CD4-positive, alpha-beta T cell treated with Interleukin-15 for 4 hours (primary cell): ENCODE measurements at regions not wholly inside any gene's neighbourhood (a gene's known extent, or its start where the extent isn't known, plus 50 kb on each side); places are given as distances from the start of the nearest gene placed in this dataset.

Source experiments
- DNase-seq: peaks from one replicate; pipeline ENCODE4 v3.0.0-alpha.2; 2020; ENCODE audit warnings: low spot score

DNA sequence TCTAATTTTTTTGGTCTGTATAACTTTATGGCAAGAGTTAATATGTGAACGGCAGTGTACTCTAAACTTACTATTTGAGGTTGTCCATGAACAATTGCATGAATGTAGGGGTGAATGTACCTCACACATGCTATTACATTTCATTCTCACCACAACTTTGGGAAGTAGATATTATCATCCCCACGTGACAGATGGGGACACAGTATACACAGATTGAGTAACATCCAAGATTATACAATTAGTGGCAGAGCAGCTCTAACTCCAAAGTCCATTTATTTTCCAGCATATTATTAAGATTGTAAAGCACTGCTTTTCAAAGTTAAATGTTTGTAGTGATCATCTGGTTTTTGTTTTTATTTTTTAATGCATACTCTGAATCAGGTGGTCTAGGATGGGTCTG, 622.1 kb upstream of the ZEB2 start:
- no peak for DNase-seq

DNA sequence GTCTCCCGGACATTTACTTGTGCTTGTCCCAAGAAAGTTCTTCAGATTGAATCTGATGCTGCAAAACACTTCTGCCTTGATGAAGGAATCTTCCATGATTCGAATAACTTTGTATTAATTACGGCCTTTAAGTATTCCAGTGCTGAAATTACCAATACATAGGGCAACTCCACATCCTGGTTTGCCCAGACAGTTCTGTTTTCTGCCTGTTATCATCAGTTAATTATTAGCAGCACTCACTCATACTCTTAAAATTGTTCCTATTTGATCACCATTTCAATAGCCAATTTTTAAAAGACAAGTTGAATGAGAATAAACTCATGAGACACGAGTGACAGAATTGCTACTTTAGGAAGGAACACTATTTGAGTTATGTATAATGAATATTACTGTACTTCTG, 620.7 kb upstream of the ZEB2 start:
- no peak for DNase-seq

DNA sequence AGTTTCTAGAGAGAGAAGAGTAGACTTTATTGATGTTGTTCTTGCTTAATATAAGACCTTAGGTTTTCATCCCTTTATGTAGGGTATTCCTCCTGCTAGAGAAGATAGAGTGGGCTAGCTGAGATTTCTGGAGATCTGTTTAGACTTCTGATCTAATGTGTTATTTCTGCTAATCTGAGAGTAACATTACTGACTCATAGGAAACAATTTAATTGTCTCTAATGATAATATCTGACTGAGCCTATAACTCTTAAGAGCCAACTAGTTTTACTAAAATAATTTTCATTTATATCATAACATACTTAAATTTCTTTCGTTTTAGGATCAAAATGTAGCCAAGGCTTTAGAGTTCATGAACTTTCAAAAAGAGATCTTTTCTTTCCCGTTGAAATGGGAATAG, 618.7 kb upstream of the ZEB2 start:
- DNase-seq, result no peak

DNA sequence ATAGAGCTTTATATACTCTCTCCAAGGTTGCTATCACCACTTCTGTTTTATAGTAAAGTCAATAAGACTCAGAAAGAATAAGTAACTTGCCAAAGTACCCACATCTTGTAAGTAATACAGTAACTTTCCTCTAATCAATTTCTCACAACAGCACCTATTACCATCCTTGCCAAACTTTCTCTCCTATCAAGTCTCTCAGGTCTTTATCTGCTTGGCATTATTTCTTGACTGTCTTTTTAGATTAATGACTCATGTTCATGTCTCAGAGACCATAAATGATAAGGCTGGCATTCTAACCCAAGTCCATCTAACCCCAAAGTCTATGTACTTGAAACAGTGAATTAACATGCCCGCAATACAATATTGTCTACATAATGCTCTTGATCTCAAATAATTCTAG, 618.0 kb upstream of the ZEB2 start:
- no peak for DNase-seq

DNA sequence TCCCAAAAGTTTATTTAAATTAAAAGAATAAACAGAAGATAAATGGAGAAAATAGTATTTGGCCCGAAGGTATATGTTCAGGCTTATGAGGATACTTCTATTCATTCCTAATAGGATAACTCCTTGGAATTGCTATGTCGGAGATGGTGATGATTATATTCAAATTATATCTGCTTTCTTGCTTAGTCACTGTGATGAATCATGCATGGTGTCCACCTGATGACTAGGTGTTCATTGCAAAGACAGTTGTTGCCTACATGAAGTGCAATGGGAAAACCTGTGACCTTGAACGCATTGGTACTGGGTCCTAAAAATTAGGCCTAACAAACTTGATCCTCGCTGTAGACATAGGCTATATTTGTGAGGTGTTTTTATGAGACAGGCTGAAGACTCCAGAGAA, 617.3 kb upstream of the ZEB2 start:
- DNase-seq, result no peak

DNA sequence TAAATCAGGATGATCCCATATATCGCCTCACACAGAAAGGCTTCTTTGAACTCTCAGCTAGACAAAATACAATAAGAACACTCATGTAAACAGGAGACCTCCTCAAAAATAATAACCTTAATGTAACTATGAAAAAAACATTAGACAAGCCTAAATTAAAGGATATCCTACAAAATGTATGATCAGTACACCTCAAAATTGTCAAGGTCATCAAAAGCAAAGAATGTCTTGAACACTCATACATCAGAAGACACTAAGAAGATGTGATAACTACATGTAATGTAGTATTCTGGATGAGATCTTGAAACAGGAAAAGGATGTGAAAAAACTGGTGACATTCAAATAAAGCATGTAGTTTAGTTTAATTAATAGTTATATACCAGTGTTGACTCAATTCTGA, 616.8 kb upstream of the ZEB2 start:
- no peak for DNase-seq

DNA sequence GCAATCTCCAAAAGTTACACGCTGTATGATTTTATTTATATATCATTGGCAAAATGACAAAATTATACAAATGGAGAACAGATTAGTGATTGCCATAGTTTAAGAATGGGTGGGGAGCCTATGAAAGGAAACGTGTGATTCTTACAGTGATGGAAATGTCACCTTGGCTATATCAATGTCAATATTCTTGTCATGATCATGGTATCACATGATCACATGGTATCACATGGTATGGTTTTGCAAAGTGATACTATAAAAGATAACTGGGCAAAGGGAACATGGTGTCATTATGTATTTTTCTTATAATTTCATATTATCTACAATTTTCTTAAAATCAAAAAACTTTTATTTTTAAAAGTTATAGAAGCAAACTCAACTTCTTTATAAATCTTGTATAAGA, 606.2 kb upstream of the ZEB2 start:
- DNase-seq, result no peak

DNA sequence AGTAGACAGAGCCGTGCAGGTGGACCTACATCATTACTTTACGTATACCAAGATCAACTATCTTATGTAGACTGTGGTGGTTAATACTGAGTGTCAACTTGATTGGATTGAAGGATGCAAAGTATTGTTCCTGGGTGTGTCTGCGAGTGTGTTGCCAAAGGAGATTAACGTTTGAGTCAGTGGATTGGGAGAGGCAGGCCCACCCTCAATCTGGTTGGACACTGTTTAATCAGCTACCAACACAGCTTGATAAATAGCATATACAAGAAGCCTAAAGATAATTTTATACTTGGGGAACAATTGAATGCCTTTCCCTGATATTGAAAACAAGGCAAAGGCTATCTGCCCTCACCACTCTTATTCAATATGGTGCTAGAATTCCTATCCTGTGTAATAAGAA, 604.2 kb upstream of the ZEB2 start:
- no peak for DNase-seq

DNA sequence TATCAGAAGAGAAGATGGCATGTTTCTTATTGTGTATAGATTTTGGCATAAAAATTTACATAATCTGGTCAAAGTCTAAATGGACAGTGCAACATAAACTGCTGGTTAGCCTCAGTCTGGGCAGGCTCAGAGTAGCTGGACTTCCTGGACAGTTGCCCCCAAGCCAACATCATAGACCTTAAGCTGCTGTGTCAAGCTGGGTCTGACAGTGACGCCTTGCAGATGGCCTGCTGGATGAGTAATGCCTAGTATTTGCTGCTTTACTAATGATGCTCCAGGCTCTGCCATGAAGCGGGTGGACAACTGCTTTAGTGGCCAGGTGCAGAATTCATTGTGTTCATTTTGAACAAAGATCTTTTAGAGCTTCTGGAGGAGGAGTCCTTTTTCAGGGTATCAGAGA, 603.7 kb upstream of the ZEB2 start:
- DNase-seq, result no peak

DNA sequence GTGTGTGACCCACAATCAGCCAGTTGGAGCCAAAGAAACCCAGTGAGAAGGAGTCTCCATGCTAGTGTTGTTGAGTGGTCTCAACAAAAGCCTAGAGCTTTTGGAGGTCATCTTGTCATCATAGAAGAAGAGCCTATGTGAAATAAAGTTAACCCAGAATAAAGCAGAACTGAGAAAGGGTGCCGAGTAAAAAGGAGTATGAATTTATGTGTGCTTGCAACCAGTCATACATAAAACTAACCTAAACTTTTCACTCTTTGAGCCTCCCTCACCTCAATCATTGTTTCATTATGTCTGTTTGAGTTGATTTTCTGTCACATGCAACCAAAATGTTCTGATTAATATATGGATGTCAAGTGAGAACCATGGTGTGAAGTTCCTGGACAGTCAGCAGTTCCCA, 599.3 kb upstream of the ZEB2 start:
- no peak for DNase-seq

DNA sequence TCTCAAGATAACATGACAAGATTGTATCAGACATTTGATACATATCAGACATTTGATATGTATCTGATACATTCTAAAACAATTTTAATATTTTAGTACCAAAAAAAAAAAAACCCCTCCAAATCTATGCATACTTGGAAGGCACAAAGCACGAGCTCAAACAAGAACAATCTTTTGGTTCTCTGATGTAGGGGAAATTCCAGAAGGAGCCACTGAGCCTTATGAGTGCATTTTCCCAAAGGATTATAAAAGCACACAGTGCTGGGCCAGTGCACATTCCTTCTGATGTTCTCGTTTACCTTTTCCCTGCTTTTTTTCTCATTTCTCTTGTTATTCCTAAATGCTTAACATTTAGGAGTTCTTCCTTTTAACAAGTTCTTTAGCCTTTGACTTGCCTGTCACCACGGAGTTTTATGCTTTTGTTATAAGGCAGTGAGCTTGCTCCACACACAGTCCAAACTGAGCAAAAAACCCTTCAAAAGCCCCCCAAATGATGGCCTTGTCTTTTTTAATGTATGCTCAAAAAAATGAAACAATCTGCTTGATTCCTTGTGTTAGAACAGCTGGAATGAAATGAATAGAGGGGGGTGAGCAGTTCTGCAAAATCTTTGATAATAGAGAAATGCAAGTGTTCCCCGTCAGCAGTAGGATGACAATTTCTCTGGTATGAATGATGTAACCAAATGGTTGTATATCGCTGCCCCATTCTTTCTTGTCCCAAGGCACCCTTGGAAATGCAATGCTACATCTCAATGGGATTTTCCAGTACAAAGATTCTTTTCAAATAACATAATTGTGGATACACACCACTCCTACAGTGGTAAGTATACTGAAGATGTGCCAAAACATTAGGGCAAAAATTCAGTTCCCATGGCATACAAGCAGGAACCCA, 597.2 kb upstream of the ZEB2 start:
- no peak for DNase-seq

DNA sequence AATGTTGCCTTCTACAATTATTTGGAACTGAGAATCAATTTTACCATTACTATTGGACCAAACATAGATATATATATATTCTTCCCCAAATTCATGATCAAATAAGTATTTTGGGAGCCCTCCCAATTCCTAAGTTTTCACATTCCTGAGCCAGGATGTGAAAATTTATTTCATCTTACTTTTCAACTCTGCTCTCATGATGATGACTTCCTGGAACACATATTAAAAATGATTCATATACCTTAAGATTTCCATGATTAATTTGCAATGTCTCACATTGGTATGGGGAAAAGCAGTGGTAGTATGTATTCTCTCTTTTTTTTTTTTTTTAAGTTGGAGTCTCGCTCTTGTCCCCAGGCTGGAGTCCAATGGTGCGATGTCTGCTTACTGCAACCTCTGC, 596.1 kb upstream of the ZEB2 start:
- DNase-seq, result no peak

DNA sequence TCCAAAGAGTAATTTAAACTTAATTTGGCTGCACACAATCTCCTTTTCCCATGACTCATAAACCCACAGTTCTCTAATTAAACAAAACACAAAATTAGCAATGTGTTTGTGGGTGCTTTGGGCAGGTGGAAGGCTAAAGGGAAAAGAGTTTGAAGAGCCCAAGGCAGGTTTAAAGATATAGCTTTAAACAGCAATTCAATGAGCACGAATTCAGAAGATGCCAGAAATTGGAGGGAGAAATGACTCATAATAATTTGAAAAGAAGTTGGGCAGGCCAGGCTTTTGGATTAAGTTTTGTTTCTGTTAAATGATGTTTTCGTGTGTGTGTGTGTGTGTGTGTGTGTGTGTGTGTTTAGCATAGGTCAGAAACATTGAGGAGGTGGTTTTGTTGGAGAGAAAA, 594.8 kb upstream of the ZEB2 start:
- no peak for DNase-seq

DNA sequence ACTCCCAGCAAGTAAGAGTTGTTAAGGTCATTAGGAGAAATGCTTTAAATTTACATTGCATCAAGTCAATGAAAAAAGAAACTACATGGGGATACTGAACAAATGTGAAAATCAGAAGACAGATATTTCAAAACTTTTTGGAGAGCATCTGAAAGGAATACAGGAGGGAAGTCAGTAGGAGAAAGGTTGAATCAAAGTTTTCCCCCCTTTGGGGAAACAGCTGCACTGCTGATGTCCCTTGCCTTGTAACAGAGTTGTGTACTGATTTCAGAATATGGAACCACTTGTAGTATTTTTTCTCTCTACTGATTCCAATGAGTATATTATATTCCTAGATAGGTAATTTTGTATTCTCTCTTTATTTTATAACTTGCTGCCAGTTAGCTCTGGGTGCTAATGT, 592.5 kb upstream of the ZEB2 start:
- no peak for DNase-seq

DNA sequence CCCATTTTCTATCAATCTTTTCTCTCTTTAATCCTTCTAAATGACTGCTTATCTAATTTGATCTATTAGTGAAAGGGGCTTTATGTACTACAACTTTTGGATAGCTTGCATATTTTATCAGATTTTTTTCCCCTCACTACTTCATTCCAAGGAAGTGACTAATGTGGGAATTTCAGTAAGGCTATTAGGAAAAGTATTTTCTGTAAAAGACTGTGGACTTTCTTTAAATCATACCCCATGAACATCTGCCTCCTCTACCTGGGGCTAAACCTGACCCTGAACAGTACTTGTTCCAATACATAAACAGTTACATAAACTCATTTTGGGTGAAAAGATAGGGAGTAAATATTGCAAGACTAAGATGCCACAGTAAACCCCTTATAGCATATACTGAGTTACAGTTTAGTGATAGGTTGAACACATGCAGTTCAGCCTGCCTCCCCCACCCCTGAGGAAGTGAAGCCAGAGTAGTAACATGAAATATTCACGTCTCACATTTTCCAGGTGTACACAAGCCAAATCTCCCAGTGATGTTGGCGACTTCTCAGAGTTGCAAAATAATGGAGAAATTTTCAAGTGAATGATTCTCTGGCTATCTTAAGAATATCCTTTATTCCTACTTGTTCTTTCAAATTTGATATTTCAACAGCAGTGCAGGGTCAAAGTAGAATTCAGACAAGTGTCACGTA, 590.9 kb upstream of the ZEB2 start:
- no peak for DNase-seq

DNA sequence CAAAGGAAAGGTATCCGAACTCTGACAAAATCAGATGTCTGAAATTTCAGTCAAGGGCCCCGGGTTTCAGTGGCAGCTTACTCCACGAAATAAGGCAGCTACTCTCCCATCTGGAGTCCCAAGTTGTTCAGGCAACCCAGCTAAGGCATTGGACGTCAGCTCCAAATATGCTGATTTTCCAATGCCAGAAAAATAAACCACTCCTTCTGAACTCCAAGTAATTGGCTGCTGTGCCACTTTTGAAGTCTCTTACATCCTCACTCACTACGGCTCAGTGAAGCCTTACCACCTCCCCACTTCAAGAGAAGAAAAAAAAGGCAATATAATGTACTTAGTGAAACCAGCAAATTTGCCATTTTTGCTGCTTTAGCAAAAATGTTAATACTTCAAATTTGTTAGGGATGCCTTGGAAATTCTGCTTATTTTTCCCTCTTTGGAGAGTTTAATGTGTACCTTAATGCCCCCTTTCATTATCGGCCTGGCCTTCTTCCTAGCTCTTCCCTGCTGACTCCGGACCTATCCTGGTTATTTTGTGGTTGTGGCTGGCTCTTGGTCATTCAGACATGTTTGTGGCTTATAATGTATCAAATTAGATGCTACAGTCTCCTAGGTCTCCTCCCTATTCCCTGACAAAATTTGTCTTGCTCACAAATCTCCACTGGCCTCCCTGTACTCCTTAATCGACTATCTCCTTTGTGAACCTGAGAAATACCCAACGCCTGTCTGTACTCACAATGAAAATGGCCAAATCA, 589.2 kb upstream of the ZEB2 start:
- no peak for DNase-seq

DNA sequence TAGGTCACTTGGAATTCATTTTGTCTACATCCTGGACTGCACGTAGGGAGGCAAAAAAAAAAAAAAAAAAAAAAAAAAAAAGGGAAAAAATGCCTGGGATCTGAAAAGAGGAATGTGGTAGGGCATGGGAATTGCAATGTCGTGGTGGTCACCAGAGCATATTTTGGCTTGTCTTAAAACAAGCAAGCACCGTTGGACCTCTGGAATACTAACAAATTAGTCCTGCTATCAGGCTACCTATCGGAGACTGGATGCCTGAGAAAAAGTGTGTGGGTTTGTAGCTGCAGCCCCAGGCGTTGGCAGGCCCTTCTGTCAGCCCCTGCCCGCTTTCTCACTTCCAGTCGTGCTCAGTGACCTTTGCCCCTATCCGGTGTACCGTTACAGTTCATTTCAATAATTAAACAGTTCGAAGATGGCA, 588.5 kb upstream of the ZEB2 start:
- DNase-seq, result no peak

DNA sequence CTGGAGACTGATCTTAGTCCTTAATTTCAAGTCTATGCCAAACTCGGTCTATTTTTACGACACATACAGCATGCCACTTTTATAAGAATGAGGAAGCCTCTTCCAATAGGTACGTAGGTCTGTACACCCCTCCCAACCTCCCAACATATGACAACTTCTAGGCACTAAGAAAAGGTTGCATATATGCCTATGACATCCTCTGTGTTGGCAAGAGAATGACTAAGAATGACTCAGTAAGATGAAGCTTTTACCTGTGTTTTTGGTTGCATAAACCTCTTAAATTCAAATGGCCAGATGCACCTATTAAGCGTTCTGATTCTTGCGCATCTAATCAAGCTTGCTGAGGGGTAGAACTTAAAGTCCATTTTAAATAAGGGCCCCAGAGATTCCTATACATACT, 586.4 kb upstream of the ZEB2 start:
- DNase-seq, result no peak

DNA sequence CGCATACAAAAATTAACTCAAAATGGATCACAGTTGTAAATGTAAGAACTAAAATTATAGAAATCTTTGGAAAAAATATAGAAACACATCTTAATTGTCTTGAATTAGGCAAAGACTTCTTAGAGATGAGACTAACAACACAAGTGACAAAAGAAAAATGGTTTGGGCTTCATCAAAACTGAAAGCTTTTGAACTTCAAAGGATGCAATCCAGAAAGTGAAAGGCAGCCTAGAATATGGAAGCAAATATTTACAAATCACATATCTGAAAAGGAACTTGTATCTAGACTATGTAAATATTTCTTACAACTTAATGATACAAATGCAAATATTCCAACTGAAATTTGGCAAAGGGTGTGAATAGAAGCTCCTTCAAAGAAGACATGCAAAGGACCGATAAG, 582.8 kb upstream of the ZEB2 start:
- DNase-seq, result no peak

DNA sequence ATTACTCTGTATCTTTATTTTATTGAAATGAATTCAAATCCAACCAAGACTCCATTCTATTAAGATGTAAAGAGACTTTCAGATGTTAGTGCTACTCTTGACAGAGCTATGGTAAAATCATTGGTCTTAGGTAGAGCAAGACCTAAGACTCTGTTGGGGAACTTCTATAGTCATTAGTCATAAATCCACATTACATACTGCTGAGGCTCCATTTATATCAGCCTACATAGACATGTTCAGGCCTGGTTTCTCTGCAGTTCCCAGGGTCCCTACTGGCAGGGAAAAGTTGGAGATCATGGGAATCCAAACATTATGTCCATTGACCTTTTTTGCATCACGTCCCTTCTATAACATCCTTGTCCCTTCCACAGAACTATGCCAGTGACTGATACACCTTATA, 580.4 kb upstream of the ZEB2 start:
- DNase-seq, result no peak

DNA sequence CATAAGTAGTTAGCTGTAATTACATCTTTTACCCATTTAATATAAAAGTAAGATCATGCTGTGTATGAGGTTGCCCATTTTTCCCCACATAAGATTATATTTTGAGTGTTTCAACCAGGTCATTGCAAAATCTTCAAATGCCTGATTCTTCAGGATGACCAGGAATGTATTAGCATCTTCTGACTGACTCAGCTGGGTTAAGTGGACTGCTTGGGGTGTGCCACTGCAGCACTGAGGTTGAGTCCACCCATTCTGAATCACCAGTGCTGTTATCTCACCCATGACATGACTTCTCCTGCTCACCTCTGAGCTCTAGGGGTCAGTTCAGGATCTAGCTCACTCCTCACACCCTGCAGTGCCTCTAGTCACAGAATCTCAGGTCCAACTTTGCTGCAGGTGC, 576.7 kb upstream of the ZEB2 start:
- no peak for DNase-seq

DNA sequence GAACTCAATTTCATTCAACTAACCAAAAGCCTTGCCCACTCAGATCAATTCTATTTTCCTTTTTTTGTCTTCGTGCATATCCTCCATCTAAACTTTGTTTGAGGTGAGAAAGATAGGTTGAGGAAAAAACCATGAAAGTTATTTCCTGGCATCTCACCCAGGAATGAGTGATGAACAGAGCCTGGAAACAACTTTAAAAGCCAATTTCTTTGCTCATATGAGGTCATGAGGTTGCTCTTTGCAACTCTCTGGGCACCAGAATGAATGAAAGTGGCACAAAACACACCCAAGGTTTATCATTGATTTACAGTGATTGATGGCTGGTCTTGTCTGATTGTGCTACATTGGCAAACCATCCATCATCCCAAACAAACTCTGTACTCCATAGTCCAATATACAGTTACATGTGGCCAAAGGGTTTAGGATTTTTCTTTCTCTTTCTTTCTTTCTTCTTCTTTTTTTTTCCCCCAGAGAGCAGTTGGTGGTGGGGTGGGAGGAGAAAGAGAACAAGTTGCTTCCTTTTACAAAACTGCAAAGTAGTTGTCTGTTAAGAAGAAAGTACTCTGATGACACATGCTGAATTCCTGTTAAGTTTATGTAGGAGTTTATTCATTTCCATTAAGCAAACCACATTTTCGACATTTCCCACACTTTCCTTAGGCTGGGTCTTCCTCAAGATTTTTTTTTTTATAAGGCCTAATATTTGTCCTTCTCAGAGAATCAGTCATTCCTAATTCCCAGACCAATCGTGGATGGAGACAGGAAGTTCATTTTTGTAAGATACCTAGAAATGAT, 575.9 kb upstream of the ZEB2 start:
- no peak for DNase-seq
